Stomach (tissue), 8 donors: ENCODE measurements at regions not wholly inside any gene's neighbourhood (a gene's known extent, or its start where the extent isn't known, plus 50 kb on each side); places are given as distances from the start of the nearest gene placed in this dataset.
A peak's percentile ranks its signal among the peaks of the same experiment; 100 is the strongest.

ENCODE experiments used
- DNase-seq, 2 donors: peaks; one replicate each; pipeline versions ENCODE4 v3.0.0 to v3.0.0-alpha.2; 2013 to 2019
- H3K27ac ChIP-seq, 5 donors: fragments of 200-600 bp in 4 of 5; sonication (generic) in 4 of 5; one replicate each; pipeline ENCODE4 v1.5.1; 2013 to 2019; ENCODE audit warnings: mild to moderate bottlenecking in 1 of 5, moderate library complexity in 1 of 5
- H3K27me3 ChIP-seq, 3 donors: fragments of 200-600 bp; sonication (generic); one replicate each; pipeline ENCODE4 v1.5.1; 2017 to 2019; ENCODE audit warnings: mixed run types in 1 of 3
- H3K36me3 ChIP-seq, 4 donors: fragments of 200-600 bp; sonication (generic); 1 replicate in 3 of 4; 2 replicates in 1 of 4; pipeline ENCODE4 v1.5.1; 2016 to 2019
- H3K4me1 ChIP-seq, 4 donors: fragments of 200-600 bp; sonication (generic); one replicate each; pipeline ENCODE4 v1.5.1; 2016 to 2019
- H3K4me3 ChIP-seq, 4 donors: fragments of 200-600 bp; sonication (generic) in 3 of 4; one replicate each; pipeline ENCODE4 v1.5.1; 2016 to 2019; ENCODE audit warnings: mild to moderate bottlenecking in 1 of 4
- H3K9me3 ChIP-seq, 4 donors: fragments of 200-600 bp; sonication (generic); one replicate each; pipeline ENCODE4 v1.5.1; 2016 to 2019
- CTCF ChIP-seq, 7 experiments: fragments of 450-650 bp in 4 of 7; fragments of 200-600 bp in 3 of 7; sonication (generic) in 3 of 7; IDR thresholded peaks; one replicate each; pipeline ENCODE4 v1.5.1; 2016 to 2019; ENCODE audit warnings: antibody characterized with exemption in 7 of 7, control low read depth in 2 of 7, mild to moderate bottlenecking in 1 of 7
- EP300 ChIP-seq: sonication (generic); formaldehyde crosslinking; IDR thresholded peaks from one replicate; pipeline ENCODE4 v1.6.1; 2017; ENCODE audit warnings: antibody characterized with exemption
- POLR2A ChIP-seq, 4 donors: fragments of 450-650 bp; IDR thresholded peaks; one replicate each; pipeline ENCODE4 v1.6.1; 2016; ENCODE audit warnings: antibody characterized with exemption in 4 of 4, control low read depth in 2 of 4, mild to moderate bottlenecking in 1 of 4, moderate library complexity in 1 of 4
- POLR2AphosphoS5 ChIP-seq, 3 donors: sonication (generic); formaldehyde crosslinking; IDR thresholded peaks; one replicate each; pipeline ENCODE4 v1.6.1; 2016; ENCODE audit warnings: antibody characterized with exemption in 3 of 3
- WGBS, 5 donors: extraction: QIAGEN DNeasy Blood & Tissue Kit in 3 of 5; methylation state at CpG; one replicate each; pipeline versions ENCODE4 v1.1.5 to v1.1.7; 2013 to 2018; 5-methylcytosine and 5-hydroxymethylcytosine counted together
- intact Hi-C: fragments of 100-400 bp; cut with DNase I; formaldehyde crosslinking; loops from one replicate; pipeline ENCODE4 v1.15.1; 2023; ENCODE audit warnings: low total_unique reads
- donor health status: healthy with polysubstance abuse.
- donor health status: Bipolar disorder and iron deficiency.
- donor health status: healthy.

- Histone ChIP-seq H3K4me1 (peaks cover 6 to 61% (median 25%) of the 10 kb centered on the region in 4 donors), H3K9me3 (no peaks in the 10 kb centered on the region), H3K27me3 (no peaks in the 10 kb centered on the region), H3K27ac (no peak overlapping the region), H3K36me3 (no peaks in the 10 kb centered on the region), H3K4me3 (no peak overlapping the region)
- TF ChIP-seq POLR2A (IDR thresholded peaks at IDR 0.05) (no peak), CTCF (IDR thresholded peaks at IDR 0.05) (no peak), POLR2AphosphoS5 (IDR thresholded peaks at IDR 0.05) (no peak), EP300 (no peak)
- WGBS, 5 donors = 63 to 74% (median 71%) methylated on average over 1 of the region's 1 CpG
- DNase-seq = peak in 1 of 2 donors; percentile 48
- intact Hi-C loops = no loop called here
Observed at GRCh38 chr13:99055735-99056134, 77.9 kb upstream of the DOCK9 start.

- Histone ChIP-seq H3K36me3 (no peaks in the 10 kb centered on the region), H3K27ac (peak overlapping the region in 1 of 5 donors; percentile 3), H3K9me3 (no peaks in the 10 kb centered on the region), H3K27me3 (no peaks in the 10 kb centered on the region), H3K4me1 (peaks cover 6 to 61% (median 30%) of the 10 kb centered on the region in 4 donors), H3K4me3 (no peak overlapping the region)
- 70 to 91% (median 86%) methylated on average over 7 of the region's 7 CpGs for WGBS, 5 donors
- no peak for TF ChIP-seq CTCF (IDR thresholded peaks at IDR 0.05)
- TF ChIP-seq EP300 = no peak
- TF ChIP-seq POLR2AphosphoS5 (IDR thresholded peaks at IDR 0.05) = no peak
- TF ChIP-seq POLR2A (IDR thresholded peaks at IDR 0.05) = no peak
- DNase-seq = no peak
- intact Hi-C loops = no loop called here
Observed at GRCh38 chr13:99056381-99057014, 78.6 kb upstream of the DOCK9 start.

GRCh38 chr13:99057310-99057975, 79.6 kb upstream of the DOCK9 start:
- no peaks in the 10 kb centered on the region for H3K36me3 ChIP-seq
- no peaks in the 10 kb centered on the region for H3K9me3 ChIP-seq
- peaks cover 6 to 54% (median 30%) of the 10 kb centered on the region in 4 donors for H3K4me1 ChIP-seq
- 74 to 80% (median 75%) methylated on average over 4 of the region's 4 CpGs for WGBS, 5 donors
- TF ChIP-seq EP300 (no peak), CTCF (IDR thresholded peaks at IDR 0.05) (no peak), POLR2A (IDR thresholded peaks at IDR 0.05) (no peak), POLR2AphosphoS5 (IDR thresholded peaks at IDR 0.05) (no peak)
- peak overlapping the region in 1 of 5 donors; percentile 3 for H3K27ac ChIP-seq
- intact Hi-C loops = no loop called here
- no peak for DNase-seq
- H3K4me3 ChIP-seq = no peak overlapping the region
- H3K27me3 ChIP-seq = no peaks in the 10 kb centered on the region

- peaks cover 6 to 56% (median 30%) of the 10 kb centered on the region in 4 donors for H3K4me1 ChIP-seq
- H3K36me3 ChIP-seq = no peaks in the 10 kb centered on the region
- H3K27ac ChIP-seq = no peak overlapping the region
- TF ChIP-seq CTCF (IDR thresholded peaks at IDR 0.05) (no peak), EP300 (no peak), POLR2A (IDR thresholded peaks at IDR 0.05) (no peak), POLR2AphosphoS5 (IDR thresholded peaks at IDR 0.05) (no peak)
- 80 to 86% (median 83%) methylated on average over 7 to 8 of the region's 8 CpGs for WGBS, 5 donors
- DNase-seq = no peak
- intact Hi-C loops = no loop called here
- H3K9me3 ChIP-seq = no peaks in the 10 kb centered on the region
- H3K4me3 ChIP-seq = no peak overlapping the region
- no peaks in the 10 kb centered on the region for H3K27me3 ChIP-seq
Observed at GRCh38 chr13:99058527-99059495, 80.9 kb upstream of the DOCK9 start.
